HG03575 (cell line): ENCODE measurements at regions not wholly inside any gene's neighbourhood (a gene's known extent, or its start where the extent isn't known, plus 50 kb on each side); places are given as distances from the start of the nearest gene placed in this dataset.

Source experiments
- ATAC-seq: cut with Tn5 transposase; IDR thresholded peaks from one replicate; pipeline ENCODE4 v1.9.1; 2021; ENCODE audit not compliant: unreplicated experiment, insufficient number of reproducible peaks, low FRiP score; ENCODE audit errors: extremely low read depth

DNA sequence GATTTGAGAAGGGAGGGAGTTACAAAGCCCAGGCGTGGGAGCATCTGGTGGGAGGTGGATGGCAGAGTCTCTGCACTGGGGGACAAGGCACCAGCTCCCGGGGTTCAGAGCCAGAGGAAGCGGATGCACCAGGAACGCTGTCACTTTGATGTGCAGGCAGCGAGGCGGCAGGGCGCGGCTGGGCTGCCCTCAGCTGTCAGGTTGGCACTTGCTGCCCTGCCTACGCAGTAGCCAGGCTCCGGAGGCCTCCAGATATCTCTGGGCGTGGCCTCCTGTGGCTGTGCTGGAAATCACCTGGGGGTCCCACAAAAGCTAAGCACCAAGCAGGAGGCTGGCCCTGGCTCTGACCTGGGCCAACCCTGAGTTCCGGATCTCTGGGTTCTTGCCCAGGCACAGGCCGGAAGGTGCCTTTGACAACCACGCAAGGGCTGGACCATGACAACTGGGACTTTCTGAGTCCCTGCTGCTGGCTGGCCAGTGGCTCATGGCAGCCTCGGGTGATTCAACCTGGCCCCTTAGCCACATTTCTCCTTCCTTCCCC is 62.1 kb upstream of the MAP1LC3B2 start:
- ATAC-seq: no peak

DNA sequence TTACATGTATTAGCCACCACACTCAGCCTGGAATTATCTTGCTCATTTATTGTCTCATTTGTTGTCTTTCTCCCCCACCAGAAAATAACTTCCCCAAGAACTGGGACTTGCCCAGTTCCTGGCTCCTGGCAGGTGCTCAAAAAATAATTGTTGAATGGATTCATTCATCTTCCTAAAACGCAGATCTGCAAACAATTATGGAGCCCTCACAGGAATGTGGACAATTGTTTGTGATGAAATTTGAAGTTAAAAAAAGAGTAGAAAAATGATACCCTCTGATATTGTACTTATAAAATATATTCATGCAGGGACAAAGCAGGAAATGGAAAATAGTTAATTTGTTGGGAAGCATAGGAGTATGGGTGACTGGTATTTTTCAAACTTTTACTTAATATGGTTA is 60.7 kb upstream of the MAP1LC3B2 start:
- ATAC-seq: no peak

DNA sequence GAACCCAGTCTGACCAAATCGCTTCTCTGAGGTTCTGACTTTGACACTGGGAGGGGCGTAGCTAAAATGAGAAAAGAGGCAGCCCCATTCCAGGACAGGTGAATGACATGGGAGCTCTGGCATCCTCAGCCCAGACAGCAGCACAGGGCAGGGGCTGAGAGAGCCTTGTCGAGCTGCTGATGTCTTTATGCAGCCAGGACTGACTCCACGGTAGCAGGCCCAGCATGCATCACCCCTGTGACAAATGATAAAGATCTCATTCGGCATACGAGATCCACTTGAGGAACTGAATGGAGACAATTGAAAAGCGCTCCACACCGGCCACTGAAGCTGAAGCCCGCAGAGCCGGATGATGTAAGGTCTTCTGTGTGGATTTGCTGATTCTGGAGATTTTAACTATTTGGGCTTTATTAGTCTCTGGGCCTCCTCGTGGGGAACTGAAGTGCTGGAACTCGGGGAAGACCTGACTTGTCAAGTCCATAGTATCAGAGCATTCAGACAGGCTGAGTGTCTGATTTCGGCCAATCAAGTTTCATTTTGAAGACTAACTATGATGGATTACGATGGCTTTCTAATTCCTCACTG is 56.9 kb upstream of the MAP1LC3B2 start:
- no peak for ATAC-seq

DNA sequence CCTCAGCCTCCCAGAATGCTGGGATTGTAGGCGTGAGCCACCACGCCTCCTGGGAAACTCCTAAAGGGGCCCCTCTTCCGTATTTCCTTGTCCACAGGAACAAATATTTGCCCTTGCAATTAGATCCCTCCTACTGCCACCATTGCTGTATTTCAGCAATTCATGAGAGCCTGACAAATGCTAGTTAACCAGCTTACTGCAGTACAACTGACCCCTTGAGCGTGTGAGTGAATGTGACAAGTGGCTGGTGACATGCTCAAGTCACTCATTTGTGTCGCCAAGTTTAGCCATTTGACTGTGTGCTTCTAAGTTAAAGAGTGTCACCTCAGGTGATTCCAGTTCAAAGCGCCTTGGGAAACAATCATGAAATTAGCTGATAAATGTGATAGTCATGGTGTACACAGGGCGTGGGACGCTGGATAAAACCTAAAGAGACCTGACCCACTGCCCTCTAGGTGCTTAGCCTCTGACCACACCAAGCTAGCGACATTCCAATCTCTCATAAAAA is 56.1 kb upstream of the MAP1LC3B2 start:
- ATAC-seq: no peak

DNA sequence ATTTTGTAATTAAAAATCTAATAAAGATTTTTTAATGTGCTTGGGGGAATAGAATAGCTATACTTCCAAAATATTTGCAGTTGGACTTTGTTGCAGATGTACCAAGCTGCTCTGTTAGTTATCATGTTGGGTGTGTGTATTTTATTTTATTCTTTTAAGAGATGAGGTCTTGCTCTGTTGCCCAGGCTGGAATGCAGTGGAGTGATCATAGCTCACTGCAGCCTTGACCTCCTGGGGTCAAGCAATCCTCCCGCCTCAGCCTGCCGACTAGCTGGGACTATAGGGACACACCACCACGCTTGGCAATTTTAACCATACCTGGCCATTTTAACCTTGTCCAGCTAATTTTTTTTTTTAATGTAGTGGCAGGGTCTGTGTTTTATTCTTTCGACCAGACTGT is 54.7 kb upstream of the MAP1LC3B2 start:
- no peak for ATAC-seq

DNA sequence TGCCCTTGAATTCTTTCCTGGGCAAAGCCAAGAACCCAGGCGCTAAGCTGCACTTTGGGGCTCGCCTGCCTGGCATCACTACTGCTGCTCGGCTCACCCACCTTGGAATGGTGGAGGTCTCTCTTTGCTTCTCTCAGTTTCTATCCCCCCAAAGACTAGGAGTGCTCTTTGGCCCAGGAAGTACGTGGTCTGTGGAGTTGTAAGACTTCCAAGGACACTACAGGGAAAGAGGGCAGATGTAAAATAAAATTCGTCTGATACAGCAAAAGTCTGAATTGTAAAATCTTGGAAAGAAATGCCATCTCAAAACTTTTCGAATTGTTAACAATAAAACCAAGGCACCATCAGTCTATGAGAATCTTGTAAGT is 52.5 kb upstream of the MAP1LC3B2 start:
- ATAC-seq: no peak

DNA sequence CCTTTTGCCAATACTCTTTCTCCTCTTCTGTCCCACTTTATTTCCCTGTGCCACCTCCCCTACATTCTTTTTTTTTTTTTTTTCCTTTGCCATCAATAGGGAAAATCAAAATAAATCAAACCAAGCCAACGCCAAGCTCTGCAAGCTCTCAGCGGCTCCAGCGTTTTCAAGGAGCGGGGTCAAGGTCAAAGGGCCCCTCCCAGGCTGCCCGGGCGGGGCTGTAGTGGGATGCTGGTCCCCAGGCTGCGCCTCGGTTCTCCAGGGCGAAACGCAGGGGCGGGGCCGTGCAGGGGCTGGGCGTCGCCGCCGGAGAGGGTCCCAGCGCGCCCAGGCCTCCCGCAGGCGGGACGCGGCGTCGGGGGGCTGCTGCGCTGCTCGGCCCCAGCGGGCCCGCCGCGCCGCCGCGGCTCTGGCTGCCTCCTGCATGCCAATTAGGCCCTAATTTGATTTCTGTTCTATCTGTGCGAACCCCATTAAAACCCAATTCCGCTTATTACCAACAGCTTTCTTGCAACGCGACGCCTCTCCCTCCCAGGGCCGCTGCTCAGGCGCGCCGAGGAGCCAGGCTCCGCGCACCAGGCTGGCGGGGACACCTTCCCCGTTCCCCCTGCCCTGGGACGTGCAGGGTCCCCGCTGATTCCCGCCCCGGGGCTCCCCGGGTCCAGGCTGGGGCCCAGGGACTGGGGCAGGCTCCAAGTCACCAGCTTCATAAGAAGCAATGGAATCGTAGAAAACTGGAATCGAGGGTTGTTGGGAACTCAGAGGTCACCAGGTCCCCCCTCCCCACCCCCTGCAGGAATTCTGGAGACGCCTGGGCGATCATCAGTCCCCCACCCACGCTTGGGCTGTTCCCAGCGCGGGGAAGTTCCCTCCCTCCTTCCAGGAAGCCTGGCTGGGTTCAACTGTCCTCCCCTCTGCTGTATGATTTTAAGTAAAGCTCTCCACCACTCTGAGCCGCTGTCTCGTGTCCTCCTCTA is 50.7 kb upstream of the MAP1LC3B2 start:
- no peak for ATAC-seq
